ENCODE measurements at regions not wholly inside any gene's neighbourhood (a gene's known extent, or its start where the extent isn't known, plus 50 kb on each side); places are given as distances from the start of the nearest gene placed in this dataset.

DNA sequence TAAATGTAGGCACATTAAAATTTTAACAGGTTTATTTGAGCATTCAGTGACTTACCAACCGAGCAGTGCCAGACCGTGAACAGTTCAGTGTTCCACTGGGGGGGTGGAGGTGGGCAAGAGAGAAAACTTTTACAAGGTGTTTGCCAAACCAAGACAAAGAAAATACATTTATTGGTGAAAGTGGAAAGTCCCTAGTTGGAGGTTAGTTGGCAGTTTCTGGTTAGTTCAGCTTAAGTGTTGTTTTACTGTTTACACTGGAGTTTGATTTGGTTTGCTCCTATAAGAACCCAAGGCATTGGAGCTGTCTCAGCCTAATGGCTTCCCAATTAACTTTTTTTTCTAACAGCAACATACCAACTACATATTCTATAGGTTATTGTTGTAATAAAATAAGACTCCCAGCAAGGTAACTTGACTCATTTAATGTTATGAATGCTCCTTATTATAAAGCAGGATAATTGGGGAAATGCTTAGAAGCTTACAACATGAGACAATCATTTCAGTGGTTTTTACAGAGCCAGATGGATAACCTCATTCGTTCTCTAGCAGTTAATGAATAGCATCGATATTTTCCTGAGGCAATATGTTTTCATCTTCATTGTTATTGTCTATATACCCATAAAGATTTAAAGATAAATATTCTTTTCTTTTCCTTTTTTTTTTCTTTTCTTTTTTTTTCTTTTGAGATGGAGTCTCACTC, 115.8 kb downstream of the ETNK1 start:
- H3K4me3 ChIP-seq: no peak overlapping the region
- no peak overlapping the region for H3K4me2 ChIP-seq
- peaks cover 8% of the 10 kb centered on the region for H3K4me1 Mint-ChIP-seq
- ATAC-seq: no peak
- no peaks in the 10 kb centered on the region for H3K36me3 Mint-ChIP-seq (ENCODE audit: low read depth)
- no peak for DNase-seq (ENCODE audit: low spot score)
- no peak overlapping the region for H3K4me3 Mint-ChIP-seq
- no peaks in the 10 kb centered on the region for H3K4me1 ChIP-seq (ENCODE audit: insufficient read depth)
- no peaks in the 10 kb centered on the region for H4K20me1 ChIP-seq (replicated peaks; ENCODE audit: insufficient read depth)
- no peaks in the 10 kb centered on the region for H3K27me3 Mint-ChIP-seq (ENCODE audit: insufficient read depth, low read depth, poor library complexity)
- no peak overlapping the region for H3K27ac ChIP-seq (ENCODE audit: low read depth)
- H3K27ac Mint-ChIP-seq: no peak overlapping the region
- no peaks in the 10 kb centered on the region for H3K27me3 ChIP-seq (ENCODE audit: insufficient read depth)
- H3K36me3 ChIP-seq (ENCODE audit: insufficient read depth): no peaks in the 10 kb centered on the region
- no peaks in the 10 kb centered on the region for H3F3A ChIP-seq (replicated peaks; ENCODE audit: low read depth)
- H3K79me2 ChIP-seq (replicated peaks; ENCODE audit: insufficient read depth): no peaks in the 10 kb centered on the region
- H3K9me3 Mint-ChIP-seq: no peaks in the 10 kb centered on the region
- TF ChIP-seq ZNF331 (CRISPR knock-in tag; IDR thresholded peaks at IDR 0.05; ENCODE audit: low read depth) (no peak), NANOG (IDR thresholded peaks at IDR 0.05; ENCODE audit: borderline replicate concordance) (no peak), STAT1 (IDR thresholded peaks at IDR 0.05; ENCODE audit: unreplicated experiment) (no peak), CREB1 (CRISPR knock-in tag; IDR thresholded peaks at IDR 0.05; ENCODE audit: low read depth) (no peak), ZNF114 (CRISPR knock-in tag; IDR thresholded peaks at IDR 0.05) (no peak), JUNB (IDR thresholded peaks at IDR 0.05; ENCODE audit: unreplicated experiment) (no peak), EZH2phosphoT487 (IDR thresholded peaks at IDR 0.05; ENCODE audit: unreplicated experiment) (no peak), POLR2AphosphoS5 (IDR thresholded peaks at IDR 0.05; ENCODE audit: low read depth) (no peak), REST (IDR thresholded peaks at IDR 0.05; ENCODE audit: unreplicated experiment) (no peak), EZH2 (IDR thresholded peaks at IDR 0.05; ENCODE audit: low read depth, unreplicated experiment) (no peak)
- TF ChIP-seq, protein P1, sequence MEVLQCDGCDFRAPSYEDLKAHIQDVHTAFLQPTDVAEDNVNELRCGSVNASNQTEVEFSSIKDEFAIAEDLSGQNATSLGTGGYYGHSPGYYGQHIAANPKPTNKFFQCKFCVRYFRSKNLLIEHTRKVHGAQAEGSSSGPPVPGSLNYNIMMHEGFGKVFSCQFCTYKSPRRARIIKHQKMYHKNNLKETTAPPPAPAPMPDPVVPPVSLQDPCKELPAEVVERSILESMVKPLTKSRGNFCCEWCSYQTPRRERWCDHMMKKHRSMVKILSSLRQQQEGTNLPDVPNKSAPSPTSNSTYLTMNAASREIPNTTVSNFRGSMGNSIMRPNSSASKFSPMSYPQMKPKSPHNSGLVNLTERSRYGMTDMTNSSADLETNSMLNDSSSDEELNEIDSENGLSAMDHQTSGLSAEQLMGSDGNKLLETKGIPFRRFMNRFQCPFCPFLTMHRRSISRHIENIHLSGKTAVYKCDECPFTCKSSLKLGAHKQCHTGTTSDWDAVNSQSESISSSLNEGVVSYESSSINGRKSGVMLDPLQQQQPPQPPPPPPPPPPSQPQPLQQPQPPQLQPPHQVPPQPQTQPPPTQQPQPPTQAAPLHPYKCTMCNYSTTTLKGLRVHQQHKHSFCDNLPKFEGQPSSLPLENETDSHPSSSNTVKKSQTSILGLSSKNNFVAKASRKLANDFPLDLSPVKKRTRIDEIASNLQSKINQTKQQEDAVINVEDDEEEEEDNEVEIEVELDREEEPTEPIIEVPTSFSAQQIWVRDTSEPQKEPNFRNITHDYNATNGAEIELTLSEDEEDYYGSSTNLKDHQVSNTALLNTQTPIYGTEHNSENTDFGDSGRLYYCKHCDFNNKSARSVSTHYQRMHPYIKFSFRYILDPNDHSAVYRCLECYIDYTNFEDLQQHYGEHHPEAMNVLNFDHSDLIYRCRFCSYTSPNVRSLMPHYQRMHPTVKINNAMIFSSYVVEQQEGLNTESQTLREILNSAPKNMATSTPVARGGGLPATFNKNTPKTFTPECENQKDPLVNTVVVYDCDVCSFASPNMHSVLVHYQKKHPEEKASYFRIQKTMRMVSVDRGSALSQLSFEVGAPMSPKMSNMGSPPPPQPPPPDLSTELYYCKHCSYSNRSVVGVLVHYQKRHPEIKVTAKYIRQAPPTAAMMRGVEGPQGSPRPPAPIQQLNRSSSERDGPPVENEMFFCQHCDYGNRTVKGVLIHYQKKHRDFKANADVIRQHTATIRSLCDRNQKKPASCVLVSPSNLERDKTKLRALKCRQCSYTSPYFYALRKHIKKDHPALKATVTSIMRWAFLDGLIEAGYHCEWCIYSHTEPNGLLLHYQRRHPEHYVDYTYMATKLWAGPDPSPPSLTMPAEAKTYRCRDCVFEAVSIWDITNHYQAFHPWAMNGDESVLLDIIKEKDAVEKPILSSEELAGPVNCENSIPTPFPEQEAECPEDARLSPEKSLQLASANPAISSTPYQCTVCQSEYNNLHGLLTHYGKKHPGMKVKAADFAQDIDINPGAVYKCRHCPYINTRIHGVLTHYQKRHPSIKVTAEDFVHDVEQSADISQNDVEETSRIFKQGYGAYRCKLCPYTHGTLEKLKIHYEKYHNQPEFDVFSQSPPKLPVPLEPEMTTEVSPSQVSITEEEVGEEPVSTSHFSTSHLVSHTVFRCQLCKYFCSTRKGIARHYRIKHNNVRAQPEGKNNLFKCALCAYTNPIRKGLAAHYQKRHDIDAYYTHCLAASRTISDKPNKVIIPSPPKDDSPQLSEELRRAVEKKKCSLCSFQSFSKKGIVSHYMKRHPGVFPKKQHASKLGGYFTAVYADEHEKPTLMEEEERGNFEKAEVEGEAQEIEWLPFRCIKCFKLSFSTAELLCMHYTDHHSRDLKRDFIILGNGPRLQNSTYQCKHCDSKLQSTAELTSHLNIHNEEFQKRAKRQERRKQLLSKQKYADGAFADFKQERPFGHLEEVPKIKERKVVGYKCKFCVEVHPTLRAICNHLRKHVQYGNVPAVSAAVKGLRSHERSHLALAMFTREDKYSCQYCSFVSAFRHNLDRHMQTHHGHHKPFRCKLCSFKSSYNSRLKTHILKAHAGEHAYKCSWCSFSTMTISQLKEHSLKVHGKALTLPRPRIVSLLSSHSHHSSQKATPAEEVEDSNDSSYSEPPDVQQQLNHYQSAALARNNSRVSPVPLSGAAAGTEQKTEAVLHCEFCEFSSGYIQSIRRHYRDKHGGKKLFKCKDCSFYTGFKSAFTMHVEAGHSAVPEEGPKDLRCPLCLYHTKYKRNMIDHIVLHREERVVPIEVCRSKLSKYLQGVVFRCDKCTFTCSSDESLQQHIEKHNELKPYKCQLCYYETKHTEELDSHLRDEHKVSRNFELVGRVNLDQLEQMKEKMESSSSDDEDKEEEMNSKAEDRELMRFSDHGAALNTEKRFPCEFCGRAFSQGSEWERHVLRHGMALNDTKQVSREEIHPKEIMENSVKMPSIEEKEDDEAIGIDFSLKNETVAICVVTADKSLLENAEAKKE (CRISPR knock-in tag; IDR thresholded peaks at IDR 0.05): no peak
- TF ChIP-seq, protein P2, sequence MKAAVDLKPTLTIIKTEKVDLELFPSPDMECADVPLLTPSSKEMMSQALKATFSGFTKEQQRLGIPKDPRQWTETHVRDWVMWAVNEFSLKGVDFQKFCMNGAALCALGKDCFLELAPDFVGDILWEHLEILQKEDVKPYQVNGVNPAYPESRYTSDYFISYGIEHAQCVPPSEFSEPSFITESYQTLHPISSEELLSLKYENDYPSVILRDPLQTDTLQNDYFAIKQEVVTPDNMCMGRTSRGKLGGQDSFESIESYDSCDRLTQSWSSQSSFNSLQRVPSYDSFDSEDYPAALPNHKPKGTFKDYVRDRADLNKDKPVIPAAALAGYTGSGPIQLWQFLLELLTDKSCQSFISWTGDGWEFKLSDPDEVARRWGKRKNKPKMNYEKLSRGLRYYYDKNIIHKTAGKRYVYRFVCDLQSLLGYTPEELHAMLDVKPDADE (IDR thresholded peaks at IDR 0.05): no peak
- TF ChIP-seq, protein P3, sequence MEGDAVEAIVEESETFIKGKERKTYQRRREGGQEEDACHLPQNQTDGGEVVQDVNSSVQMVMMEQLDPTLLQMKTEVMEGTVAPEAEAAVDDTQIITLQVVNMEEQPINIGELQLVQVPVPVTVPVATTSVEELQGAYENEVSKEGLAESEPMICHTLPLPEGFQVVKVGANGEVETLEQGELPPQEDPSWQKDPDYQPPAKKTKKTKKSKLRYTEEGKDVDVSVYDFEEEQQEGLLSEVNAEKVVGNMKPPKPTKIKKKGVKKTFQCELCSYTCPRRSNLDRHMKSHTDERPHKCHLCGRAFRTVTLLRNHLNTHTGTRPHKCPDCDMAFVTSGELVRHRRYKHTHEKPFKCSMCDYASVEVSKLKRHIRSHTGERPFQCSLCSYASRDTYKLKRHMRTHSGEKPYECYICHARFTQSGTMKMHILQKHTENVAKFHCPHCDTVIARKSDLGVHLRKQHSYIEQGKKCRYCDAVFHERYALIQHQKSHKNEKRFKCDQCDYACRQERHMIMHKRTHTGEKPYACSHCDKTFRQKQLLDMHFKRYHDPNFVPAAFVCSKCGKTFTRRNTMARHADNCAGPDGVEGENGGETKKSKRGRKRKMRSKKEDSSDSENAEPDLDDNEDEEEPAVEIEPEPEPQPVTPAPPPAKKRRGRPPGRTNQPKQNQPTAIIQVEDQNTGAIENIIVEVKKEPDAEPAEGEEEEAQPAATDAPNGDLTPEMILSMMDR (conservative IDR thresholded peaks at IDR 0.05; ENCODE audit: low read depth in 2 of 2): no peak
- no peak overlapping the region for H2AFZ ChIP-seq
- no peaks in the 10 kb centered on the region for H3K9me2 ChIP-seq (ENCODE audit: insufficient read depth)

Data from GM23338 (cell line).